ENCODE measurements at regions not wholly inside any gene's neighbourhood (a gene's known extent, or its start where the extent isn't known, plus 50 kb on each side); places are given as distances from the start of the nearest gene placed in this dataset.

GRCh38 chr1:234887016-234887900 lies 241.4 kb downstream of the TOMM20 start:
- H3K27ac ChIP-seq (ENCODE audit: low read depth in 1 of 2, low read length in 2 of 2): no peak overlapping the region

More at GRCh38 chr1:234887016-234887900, 241.4 kb downstream of the TOMM20 start:
- Histone ChIP-seq H3K27me3 (ENCODE audit: control insufficient read depth in 2 of 2, insufficient read depth in 2 of 2, low read length in 2 of 2) (no peaks in the 10 kb centered on the region), H3K4me1 (ENCODE audit: control insufficient read depth in 1 of 2, insufficient read depth in 2 of 2, low read length in 2 of 2) (peaks cover 11 to 50% of the 10 kb centered on the region in 2 donors), H3K9me3 (replicated peaks in 1 of 2; ENCODE audit: control insufficient read depth in 1 of 2, insufficient read depth in 1 of 2, low read length in 2 of 2) (peaks cover 0 to 5% of the 10 kb centered on the region in 2 donors), H2AFZ (ENCODE audit: insufficient read depth, low read depth, low read length, poor library complexity, severe bottlenecking) (no peak overlapping the region), H3K79me2 (ENCODE audit: insufficient read depth, low read length) (no peaks in the 10 kb centered on the region), H4K20me1 (ENCODE audit: insufficient read depth, low read length) (no peaks in the 10 kb centered on the region), H3K4me3 (replicated peaks in 1 of 3; ENCODE audit: low read depth in 2 of 3, low read length in 3 of 3) (no peak overlapping the region), H3K36me3 (replicated peaks in 1 of 2; ENCODE audit: control insufficient read depth in 1 of 2, insufficient read depth in 2 of 2, low read length in 2 of 2) (no peaks in the 10 kb centered on the region), H3K9ac (ENCODE audit: insufficient read depth, low read length, poor library complexity, severe bottlenecking) (no peak overlapping the region), H3K4me2 (replicated peaks; ENCODE audit: extremely low read depth, low read length, poor library complexity, severe bottlenecking) (no peak overlapping the region)
- Mint-ChIP-seq H3K27ac (peak overlapping the region in 1 of 7 donors; percentile 28), H3K4me1 (peaks cover 35% of the 10 kb centered on the region), H3K27me3 (ENCODE audit: low read depth in 3 of 3) (peaks cover 3 to 8% (median 3%) of the 10 kb centered on the region in 3 donors), H3K36me3 (peaks cover 11% of the 10 kb centered on the region in 2 donors), H3K9me3 (peaks cover 4 to 12% (median 10%) of the 10 kb centered on the region in 7 donors), H3K4me3 (no peak overlapping the region)
- DNase-seq: no peak
- 100% methylated on average over 11 of the region's 13 CpGs for WGBS (ENCODE audit: insufficient coverage)
- no peak for TF ChIP-seq CTCF (IDR thresholded peaks at IDR 0.05)
- intact Hi-C loops (cut with micrococcal nuclease): loop anchor here in 1 of 2 donors (5.0 kb wide), 1 partner anchor 45 kb away; no protein-coding TSS in a partner anchor

Data from CD14-positive monocyte (primary cell).